Gastrocnemius medialis (tissue), 4 donors: ENCODE measurements at regions not wholly inside any gene's neighbourhood (a gene's known extent, or its start where the extent isn't known, plus 50 kb on each side); places are given as distances from the start of the nearest gene placed in this dataset.
"Not testable (repeated sequence)": the region's sequence is repeated elsewhere in the genome, so short reads cannot be mapped to it uniquely, and the experiment has no call there.

Source experiments
- ATAC-seq, 2 donors: fragments of 150-250 bp; one replicate each; pipeline ENCODE4 v1.9.1; 2016
- DNase-seq, 2 donors: peaks; one replicate each; pipeline ENCODE4 v3.0.0-alpha.2; 2019
- H3K27ac ChIP-seq, 4 donors: fragments of 200-600 bp; sonication (generic); 1 replicate in 1 of 4; 2 replicates in 3 of 4; pipeline ENCODE4 v1.5.1; 2016 to 2018; ENCODE audit warnings: mild to moderate bottlenecking in 2 of 4, moderate library complexity in 1 of 4
- H3K27me3 ChIP-seq, 3 donors: fragments of 200-600 bp; sonication (generic) in 2 of 3; 1 replicate in 1 of 3; 2 replicates in 2 of 3; pipeline versions ENCODE4 v1.5.1 to v1.6.0; 2016 to 2019; ENCODE audit warnings: mild to moderate bottlenecking in 1 of 3, moderate library complexity in 1 of 3
- H3K36me3 ChIP-seq, 2 donors: fragments of 200-600 bp; sonication (generic) in 1 of 2; one replicate each; pipeline ENCODE4 v1.5.1; 2017 to 2018
- H3K4me1 ChIP-seq, 2 donors: fragments of 200-600 bp; sonication (generic) in 1 of 2; one replicate each; pipeline ENCODE4 v1.5.1; 2016 to 2017; ENCODE audit warnings: mild to moderate bottlenecking in 2 of 2
- H3K4me3 ChIP-seq, 4 donors: fragments of 200-600 bp; sonication (generic) in 3 of 4; 1 replicate in 1 of 4; 2 replicates in 3 of 4; pipeline ENCODE4 v1.5.1; 2016 to 2019; ENCODE audit warnings: mild to moderate bottlenecking in 2 of 4
- H3K9me3 ChIP-seq, 3 donors: fragments of 200-600 bp; sonication (generic) in 2 of 3; 1 replicate in 1 of 3; 2 replicates in 2 of 3; pipeline ENCODE4 v1.5.1; 2016 to 2019
- CTCF ChIP-seq, 5 experiments: fragments of 450-650 bp in 3 of 5; fragments of 200-600 bp in 2 of 5; sonication (generic) in 2 of 5; IDR thresholded peaks in 4 of 5; conservative IDR thresholded peaks in 1 of 5; 1 replicate in 4 of 5; 2 replicates in 1 of 5; pipeline ENCODE4 v1.5.1; 2016 to 2019; ENCODE audit warnings: antibody characterized with exemption in 5 of 5, mild to moderate bottlenecking in 3 of 5, moderate library complexity in 3 of 5
- POLR2A ChIP-seq, 2 donors: fragments of 450-650 bp; IDR thresholded peaks; one replicate each; pipeline ENCODE4 v1.6.1; 2017; ENCODE audit warnings: antibody characterized with exemption in 2 of 2, mild to moderate bottlenecking in 2 of 2, moderate library complexity in 2 of 2
- in situ Hi-C, 4 donors: fragments of 200-750 bp; cut with MboI; loops; one replicate each; pipeline versions ENCODE4 v1.15.0 to v1.8.0; 2017; ENCODE audit warnings: low sequenced_read_pairs in 4 of 4
- intact Hi-C: fragments of 100-400 bp; cut with DNase I; formaldehyde crosslinking; loops from one replicate; pipeline ENCODE4 v1.15.1; 2023; ENCODE audit warnings: low total_unique reads

GRCh38 chr22:22060200-22061084, 77.9 kb upstream of the TOP3B start:
- ATAC-seq (no peak), DNase-seq (peak; percentile 10 to 16)
- in situ Hi-C loops: no loop called here
- peaks cover 0 to 4% (median 4%) of the 10 kb centered on the region in 3 donors for H3K27me3 ChIP-seq
- H3K4me1 ChIP-seq: peaks cover 0 to 4% of the 10 kb centered on the region in 2 donors
- intact Hi-C loops: no loop called here
- TF ChIP-seq CTCF (IDR thresholded peaks at IDR 0.05 in 4 of 5, conservative IDR thresholded peaks at IDR 0.05 in 1 of 5) (peak in 3 of 5 experiments; percentile 15 to 49 (median 38)), POLR2A (IDR thresholded peaks at IDR 0.05) (no peak)
- H3K27ac ChIP-seq: peak overlapping the region in 2 of 4 donors; percentile 51 to 66
- no peaks in the 10 kb centered on the region for H3K9me3 ChIP-seq
- H3K36me3 ChIP-seq: no peaks in the 10 kb centered on the region
- no peak overlapping the region for H3K4me3 ChIP-seq

- TF ChIP-seq POLR2A (IDR thresholded peaks at IDR 0.05) (no peak), CTCF (IDR thresholded peaks at IDR 0.05 in 4 of 5, conservative IDR thresholded peaks at IDR 0.05 in 1 of 5) (no peak)
- Histone ChIP-seq H3K4me3 (no peak overlapping the region), H3K36me3 (no peaks in the 10 kb centered on the region), H3K9me3 (no peaks in the 10 kb centered on the region), H3K4me1 (peaks cover 0 to 4% of the 10 kb centered on the region in 2 donors), H3K27me3 (peaks cover 0 to 4% (median 4%) of the 10 kb centered on the region in 3 donors), H3K27ac (no peak overlapping the region)
- in situ Hi-C loops: no loop called here
- intact Hi-C loops: no loop called here
- no peak for DNase-seq
- ATAC-seq: no peak
Observed at GRCh38 chr22:22059291-22060002, 76.9 kb upstream of the TOP3B start.

GRCh38 chr22:22058633-22059290, 76.2 kb upstream of the TOP3B start:
- ATAC-seq (no peak), DNase-seq (no peak)
- H3K27me3 ChIP-seq: peaks cover 0 to 4% (median 4%) of the 10 kb centered on the region in 3 donors
- H3K9me3 ChIP-seq: no peaks in the 10 kb centered on the region
- TF ChIP-seq CTCF (IDR thresholded peaks at IDR 0.05 in 4 of 5, conservative IDR thresholded peaks at IDR 0.05 in 1 of 5) (no peak), POLR2A (IDR thresholded peaks at IDR 0.05) (no peak)
- H3K4me1 ChIP-seq: peaks cover 0 to 4% of the 10 kb centered on the region in 2 donors
- no peak overlapping the region for H3K27ac ChIP-seq
- intact Hi-C loops: no loop called here
- in situ Hi-C loops: no loop called here
- no peaks in the 10 kb centered on the region for H3K36me3 ChIP-seq
- H3K4me3 ChIP-seq: no peak overlapping the region

- DNase-seq: no peak
- Histone ChIP-seq H3K27ac (no peak overlapping the region), H3K9me3 (no peaks in the 10 kb centered on the region), H3K27me3 (peaks cover 0 to 4% (median 2%) of the 10 kb centered on the region in 3 donors), H3K4me3 (no peak overlapping the region), H3K4me1 (peaks cover 0 to 4% of the 10 kb centered on the region in 2 donors), H3K36me3 (no peaks in the 10 kb centered on the region)
- intact Hi-C loops (no loop called here), in situ Hi-C loops (no loop called here)
- TF ChIP-seq CTCF (IDR thresholded peaks at IDR 0.05 in 4 of 5, conservative IDR thresholded peaks at IDR 0.05 in 1 of 5) (no peak), POLR2A (IDR thresholded peaks at IDR 0.05) (no peak)
- ATAC-seq: no peak
Observed at GRCh38 chr22:22057617-22058378, 75.2 kb upstream of the TOP3B start.

- ATAC-seq, H3K4me3 ChIP-seq, H3K36me3 ChIP-seq, H3K9me3 ChIP-seq, in situ Hi-C loops, H3K27me3 ChIP-seq, H3K4me1 ChIP-seq, intact Hi-C loops, DNase-seq, H3K27ac ChIP-seq: not testable (repeated sequence)
Observed at GRCh38 chr22:22056809-22057594, 74.4 kb upstream of the TOP3B start.

GRCh38 chr22:22052548-22053139, 70.1 kb upstream of the TOP3B start:
- intact Hi-C loops, H3K27ac ChIP-seq, H3K4me3 ChIP-seq, H3K9me3 ChIP-seq, in situ Hi-C loops, ATAC-seq, DNase-seq, H3K27me3 ChIP-seq, H3K4me1 ChIP-seq, H3K36me3 ChIP-seq: not testable (repeated sequence)
